ENCODE measurements at regions not wholly inside any gene's neighbourhood (a gene's known extent, or its start where the extent isn't known, plus 50 kb on each side); places are given as distances from the start of the nearest gene placed in this dataset.
"Not testable (repeated sequence)": the region's sequence is repeated elsewhere in the genome, so short reads cannot be mapped to it uniquely, and the experiment has no call there.

- POLR2A ChIA-PET: no interaction called here
- H3K9me3 Mint-ChIP-seq: no peaks in the 10 kb centered on the region
- H3K4me3 Mint-ChIP-seq: no peak overlapping the region
These were observed 117.6 kb upstream of the TMEM170B start for GRCh38 chr6:11419763-11420453.

GRCh38 chr6:11418290-11418905, 119.2 kb upstream of the TMEM170B start:
- Mint-ChIP-seq H3K4me3 (no peak overlapping the region), H3K27ac (no peak overlapping the region), H3K36me3 (ENCODE audit: low read depth) (no peaks in the 10 kb centered on the region), H3K27me3 (no peaks in the 10 kb centered on the region), H3K9me3 (no peaks in the 10 kb centered on the region), H3K4me1 (ENCODE audit: low read depth) (peaks cover 13% of the 10 kb centered on the region)
- peaks cover under 1% of the 10 kb centered on the region for H3K4me1 ChIP-seq (ENCODE audit: insufficient read depth, low read length)
- no peaks in the 10 kb centered on the region for H3K9me3 ChIP-seq (ENCODE audit: control insufficient read depth in 1 of 2, insufficient read depth in 1 of 2, low read length in 2 of 2)
- ChIA-PET POLR2A (no interaction called here), CTCF (no interaction called here)
- DNase-seq (no peak), ATAC-seq (ENCODE audit: poor library complexity) (no peak)
- intact Hi-C loops (cut with DNase I, micrococcal nuclease): loop anchor here in 1 of 2 experiments (10.0 kb wide), 1 partner anchor 244 kb away; no protein-coding TSS in a partner anchor
- no peaks in the 10 kb centered on the region for H3K36me3 ChIP-seq (ENCODE audit: insufficient read depth, low read length)
- no peak overlapping the region for H3K4me3 ChIP-seq (ENCODE audit: low read length)
- no peak overlapping the region for H3K27ac ChIP-seq (ENCODE audit: low read depth in 1 of 2, low read length in 2 of 2)
- no peaks in the 10 kb centered on the region for H3K27me3 ChIP-seq (ENCODE audit: control insufficient read depth in 1 of 2, insufficient read depth in 2 of 2, low read length in 2 of 2)
- TF ChIP-seq CTCF (IDR thresholded peaks at IDR 0.05): no peak

More at GRCh38 chr6:11419763-11420453, 117.6 kb upstream of the TMEM170B start:
- Mint-ChIP-seq H3K36me3 (ENCODE audit: low read depth) (no peaks in the 10 kb centered on the region), H3K27ac (no peak overlapping the region), H3K4me1 (ENCODE audit: low read depth) (peaks cover 2% of the 10 kb centered on the region), H3K27me3 (no peaks in the 10 kb centered on the region)
- TF ChIP-seq CTCF (IDR thresholded peaks at IDR 0.05): no peak
- H3K36me3 ChIP-seq (ENCODE audit: insufficient read depth, low read length): no peaks in the 10 kb centered on the region
- no peak overlapping the region for H3K4me3 ChIP-seq (ENCODE audit: low read length)
- DNase-seq: no peak
- ATAC-seq (ENCODE audit: poor library complexity): no peak
- no peaks in the 10 kb centered on the region for H3K4me1 ChIP-seq (ENCODE audit: insufficient read depth, low read length)
- no peak overlapping the region for H3K27ac ChIP-seq (ENCODE audit: low read depth in 1 of 2, low read length in 2 of 2)
- no peaks in the 10 kb centered on the region for H3K27me3 ChIP-seq (ENCODE audit: control insufficient read depth in 1 of 2, insufficient read depth in 2 of 2, low read length in 2 of 2)
- H3K9me3 ChIP-seq (ENCODE audit: control insufficient read depth in 1 of 2, insufficient read depth in 1 of 2, low read length in 2 of 2): no peaks in the 10 kb centered on the region
- CTCF ChIA-PET: no interaction called here
- intact Hi-C loops (cut with DNase I, micrococcal nuclease): loop anchor here in 1 of 2 experiments (10.0 kb wide), 1 partner anchor 245 kb away; no protein-coding TSS in a partner anchor

GRCh38 chr6:11416936-11417576, 120.5 kb upstream of the TMEM170B start:
- Histone ChIP-seq H3K27ac (ENCODE audit: low read depth in 1 of 2, low read length in 2 of 2) (no peak overlapping the region), H3K4me1 (ENCODE audit: insufficient read depth, low read length) (peaks cover 9% of the 10 kb centered on the region), H3K27me3 (ENCODE audit: control insufficient read depth in 1 of 2, insufficient read depth in 2 of 2, low read length in 2 of 2) (no peaks in the 10 kb centered on the region), H3K9me3 (ENCODE audit: control insufficient read depth in 1 of 2, insufficient read depth in 1 of 2, low read length in 2 of 2) (no peaks in the 10 kb centered on the region), H3K36me3 (ENCODE audit: insufficient read depth, low read length) (no peaks in the 10 kb centered on the region), H3K4me3 (ENCODE audit: low read length) (no peak overlapping the region)
- Mint-ChIP-seq H3K27ac (no peak overlapping the region), H3K4me1 (ENCODE audit: low read depth) (peaks cover 22% of the 10 kb centered on the region), H3K4me3 (no peak overlapping the region), H3K36me3 (ENCODE audit: low read depth) (no peaks in the 10 kb centered on the region), H3K9me3 (no peaks in the 10 kb centered on the region), H3K27me3 (no peaks in the 10 kb centered on the region)
- ATAC-seq (ENCODE audit: poor library complexity) (no peak), DNase-seq (peak in 2 of 14 experiments; percentile 8 to 21)
- intact Hi-C loops (cut with DNase I, micrococcal nuclease): loop anchor here in 1 of 2 experiments (10.0 kb wide), 1 partner anchor 242 kb away; no protein-coding TSS in a partner anchor
- ChIA-PET CTCF (interaction anchor here (0.5 to 1.4 kb wide), 4 partner anchors 169 to 273 kb away, joined by 3 to 4 read pairs (median 4); no protein-coding TSS in a partner anchor), POLR2A (no interaction called here)
- TF ChIP-seq CTCF (IDR thresholded peaks at IDR 0.05): no peak

GRCh38 chr6:11416099-11416935, 121.2 kb upstream of the TMEM170B start:
- intact Hi-C loops (cut with DNase I, micrococcal nuclease): loop anchor here in 1 of 2 experiments (10.0 kb wide), 1 partner anchor 242 kb away; no protein-coding TSS in a partner anchor
- H3K27ac ChIP-seq (ENCODE audit: low read depth in 1 of 2, low read length in 2 of 2); H3K9me3 Mint-ChIP-seq; H3K4me3 Mint-ChIP-seq; H3K4me3 ChIP-seq (ENCODE audit: low read length); H3K36me3 Mint-ChIP-seq (ENCODE audit: low read depth); H3K4me1 ChIP-seq (ENCODE audit: insufficient read depth, low read length); H3K27me3 Mint-ChIP-seq; H3K36me3 ChIP-seq (ENCODE audit: insufficient read depth, low read length); H3K27me3 ChIP-seq (ENCODE audit: control insufficient read depth in 1 of 2, insufficient read depth in 2 of 2, low read length in 2 of 2); ATAC-seq (ENCODE audit: poor library complexity); POLR2A ChIA-PET; H3K9me3 ChIP-seq (ENCODE audit: control insufficient read depth in 1 of 2, insufficient read depth in 1 of 2, low read length in 2 of 2): not testable (repeated sequence)
- CTCF ChIA-PET: interaction anchor here (0.5 to 1.4 kb wide), 4 partner anchors 168 to 272 kb away, joined by 3 to 4 read pairs (median 4); no protein-coding TSS in a partner anchor
- H3K4me1 Mint-ChIP-seq (ENCODE audit: low read depth): peaks cover 26% of the 10 kb centered on the region
- peak overlapping the region; percentile 17 for H3K27ac Mint-ChIP-seq
- DNase-seq: peak in 3 of 14 experiments; percentile 7 to 24 (median 20)
